Activated CD4-positive, CD25-positive, alpha-beta regulatory T cell (primary cell): ENCODE measurements at regions not wholly inside any gene's neighbourhood (a gene's known extent, or its start where the extent isn't known, plus 50 kb on each side); places are given as distances from the start of the nearest gene placed in this dataset.

Experiments used
- DNase-seq, 4 experiments: peaks; one replicate each; lab custom pipeline; 2025; lab: John Stamatoyannopoulos, UW

DNA sequence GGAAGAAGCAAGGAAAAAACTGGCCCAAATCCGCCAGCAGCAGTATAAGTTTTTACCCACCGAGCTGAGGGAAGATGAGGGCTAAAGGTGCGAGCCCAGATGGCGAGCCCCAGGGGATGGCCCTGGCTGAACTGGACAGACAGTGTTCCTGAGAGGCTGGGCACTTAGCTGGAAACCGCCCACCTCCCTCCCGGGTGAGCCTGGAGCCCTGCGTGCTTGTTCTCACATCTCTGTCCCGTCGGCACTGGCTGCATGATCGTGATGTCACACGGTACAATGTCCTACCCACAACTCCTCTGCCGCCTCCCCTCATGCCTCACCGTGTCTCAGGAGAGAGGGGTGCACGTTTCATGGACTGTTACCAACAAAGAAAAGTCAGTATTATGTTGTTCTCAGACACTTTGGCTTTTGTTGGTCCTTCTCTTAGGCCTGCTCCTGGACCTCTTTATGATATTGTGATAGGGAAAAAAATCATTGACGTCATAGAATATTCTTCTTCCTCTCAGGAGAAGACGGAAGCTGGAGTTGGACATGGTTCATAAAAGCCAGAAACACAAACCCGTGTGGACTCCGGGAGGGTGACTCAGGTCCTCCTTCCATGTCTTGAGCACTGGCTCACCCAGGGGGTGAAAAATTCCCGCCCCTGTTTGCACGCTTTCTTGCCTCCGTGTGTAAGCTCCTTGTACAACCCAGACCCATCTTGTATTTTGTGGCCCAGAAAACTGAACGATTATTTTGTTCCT is 201.8 kb upstream of the TPM1 start:
- no peak for DNase-seq

DNA sequence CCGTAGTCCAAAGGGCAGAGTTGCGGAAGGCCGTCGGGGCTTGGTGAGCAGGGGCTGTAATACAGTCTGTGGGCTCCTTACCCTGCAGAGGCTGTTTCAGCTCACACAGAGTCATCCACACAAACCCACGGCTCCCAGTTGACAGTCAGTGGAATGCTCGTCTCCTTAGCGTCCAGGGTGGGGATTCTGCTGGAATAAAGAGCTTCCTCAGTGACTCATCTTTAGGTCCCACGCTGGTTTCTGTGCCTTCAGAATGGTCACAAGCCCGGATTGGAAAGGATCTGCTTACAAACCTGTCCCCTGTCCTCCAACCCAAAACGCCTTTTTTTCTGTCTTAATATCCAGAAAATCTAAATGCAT is 201.3 kb upstream of the TPM1 start:
- no peak for DNase-seq

DNA sequence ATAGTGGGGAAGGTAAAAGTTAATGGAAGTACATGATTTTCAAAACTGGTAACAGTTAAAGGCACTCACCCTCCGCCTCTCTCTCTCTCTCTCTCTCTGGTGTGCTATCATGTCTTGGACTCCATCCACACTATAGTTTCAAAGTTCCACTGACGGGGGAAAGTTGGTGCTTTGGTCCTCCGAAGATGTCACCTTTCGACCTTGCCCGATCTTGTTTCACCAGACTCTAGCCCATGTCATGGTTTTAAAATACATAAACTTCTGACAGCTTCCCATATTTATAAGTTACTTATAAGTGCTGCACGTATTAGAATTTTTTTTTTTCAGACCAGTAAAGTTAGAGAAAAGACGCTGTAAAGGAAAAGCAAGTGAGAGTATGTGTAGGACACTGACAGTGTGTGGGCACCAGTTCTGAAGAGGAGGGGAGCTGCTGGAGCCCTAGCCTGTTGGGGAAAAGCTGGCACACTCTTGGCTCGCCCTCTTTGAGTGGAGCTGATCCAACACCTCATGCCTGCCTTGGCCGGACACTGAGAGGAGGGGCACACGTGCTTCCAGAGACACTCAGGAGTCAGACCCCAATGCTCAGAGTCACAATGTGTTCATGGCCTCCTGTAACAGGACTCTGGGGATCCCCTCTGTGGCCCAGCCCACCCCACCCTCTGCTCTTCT is 200.5 kb upstream of the TPM1 start:
- no peak for DNase-seq

DNA sequence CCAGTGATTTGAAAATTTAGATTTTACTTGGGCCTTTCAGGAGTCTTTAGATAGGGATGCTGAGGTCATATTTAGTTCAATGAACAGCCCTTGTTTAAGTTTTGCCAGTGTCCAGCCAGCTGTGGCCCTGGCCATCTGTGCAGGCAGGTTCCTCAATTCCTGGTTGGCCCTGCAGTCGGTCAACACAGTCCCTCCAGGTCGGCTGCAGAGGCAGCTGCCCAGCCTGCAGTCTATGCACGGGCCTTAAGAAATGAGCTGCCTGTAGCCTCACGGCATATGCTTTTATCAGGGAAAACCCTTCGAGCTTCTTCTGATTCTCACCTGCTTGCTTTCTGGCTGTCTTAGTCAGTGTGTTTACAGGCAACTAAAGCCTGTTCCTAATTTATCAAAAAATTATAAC is 199.2 kb upstream of the TPM1 start:
- no peak for DNase-seq

DNA sequence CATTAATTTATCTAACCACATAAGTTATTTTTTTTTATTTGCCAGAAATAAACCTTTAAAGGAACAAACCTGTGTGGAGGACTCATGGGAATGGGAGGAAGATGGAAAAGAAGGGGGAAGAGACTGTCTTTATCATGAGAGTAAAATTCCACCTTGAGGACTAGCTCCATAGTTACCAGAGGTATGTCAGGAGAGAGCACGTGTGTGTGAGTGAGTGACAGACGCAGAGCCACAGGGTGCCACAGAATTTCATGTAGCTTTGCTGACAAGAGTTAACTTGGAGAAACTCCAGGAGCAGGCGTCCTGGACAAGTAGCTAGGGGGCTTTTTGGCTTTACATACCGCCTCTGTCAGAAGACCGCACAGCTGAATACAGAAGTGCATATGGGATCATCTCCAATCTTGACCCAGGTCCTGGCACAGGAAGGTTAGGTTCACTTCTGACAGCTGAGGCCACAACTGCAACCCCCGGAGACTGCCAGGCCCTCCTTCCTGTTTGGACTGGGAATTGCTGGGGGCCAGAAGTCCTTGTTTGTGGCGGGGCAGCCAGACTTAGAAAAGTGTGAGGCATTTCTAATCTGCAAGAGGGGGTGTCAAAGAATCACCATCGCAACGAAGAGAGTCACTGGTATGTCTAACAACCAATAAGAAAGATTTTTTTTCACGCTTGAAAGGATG is 197.8 kb upstream of the TPM1 start:
- DNase-seq, result no peak

DNA sequence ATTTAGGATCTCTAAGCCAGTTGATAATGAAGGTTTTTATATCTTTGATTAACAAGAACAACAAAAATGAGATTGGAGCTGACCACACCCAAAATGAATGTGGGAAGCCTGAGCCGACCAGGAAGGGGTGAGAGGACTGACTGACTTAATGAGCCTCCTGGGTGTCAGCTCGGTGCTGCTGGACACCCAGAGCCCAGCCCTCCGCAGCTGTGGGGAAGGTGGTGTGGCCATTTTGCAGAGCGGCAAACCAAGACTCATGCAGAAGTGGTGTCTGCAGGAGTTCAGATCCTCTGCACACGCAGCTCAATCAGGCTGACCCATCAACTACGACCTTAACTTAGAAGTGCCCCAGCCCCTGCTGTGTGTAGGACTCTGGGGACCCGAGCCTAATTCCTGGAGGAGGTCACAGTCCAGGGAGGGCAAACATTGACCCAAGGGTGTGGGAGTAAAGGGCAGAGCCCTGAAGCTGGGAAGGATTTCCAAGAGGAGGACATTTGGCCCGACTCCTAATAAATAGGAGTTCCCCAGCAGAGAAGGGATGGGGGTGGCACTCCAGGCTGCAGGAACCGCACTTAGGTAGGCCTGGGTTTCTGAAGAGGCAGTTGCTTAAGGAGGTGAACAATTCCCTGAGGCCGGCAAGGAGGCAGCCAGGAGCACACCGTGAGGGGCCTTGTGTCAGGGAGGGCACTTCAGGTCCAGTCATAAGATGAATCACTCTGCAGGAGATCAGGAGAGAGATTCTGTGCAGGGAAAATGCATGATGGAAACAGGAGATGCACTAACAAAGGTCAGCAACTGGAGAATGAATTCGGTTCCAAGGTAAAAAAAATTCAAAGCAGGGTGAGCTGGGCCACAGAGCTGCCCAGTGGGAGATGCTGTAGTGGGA is 197.1 kb upstream of the TPM1 start:
- no peak for DNase-seq

DNA sequence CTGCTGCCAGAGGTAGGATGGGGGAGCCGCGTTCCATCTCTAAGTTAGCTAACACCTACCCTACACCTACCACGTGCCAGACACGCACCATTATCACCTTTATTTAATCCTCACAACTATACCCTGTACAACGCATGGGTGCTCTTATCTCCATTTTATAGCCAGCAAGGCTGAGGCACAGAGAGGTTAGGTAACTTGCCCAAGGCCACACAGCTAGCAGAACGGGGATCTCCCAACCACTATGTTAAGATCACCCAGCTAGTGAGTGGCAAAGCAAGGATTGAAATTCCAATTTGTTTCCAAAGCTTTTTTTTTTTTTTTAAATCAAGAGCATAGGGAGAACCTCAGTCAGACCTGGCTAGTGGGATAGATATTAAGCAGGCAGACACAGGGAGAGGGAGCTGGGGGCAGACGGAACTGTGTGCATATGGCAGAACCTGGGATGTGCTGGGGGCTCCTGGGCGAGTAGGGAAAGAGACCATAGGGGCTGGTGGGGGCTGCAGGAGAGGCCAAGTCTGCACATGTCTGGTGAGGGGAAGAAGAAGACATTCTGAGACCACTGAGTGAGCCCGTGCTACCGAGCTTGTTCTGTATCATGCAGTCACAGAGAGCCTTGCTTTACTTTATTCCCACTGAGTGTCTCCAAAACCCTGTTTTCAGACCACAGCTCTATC is 196.3 kb upstream of the TPM1 start:
- no peak for DNase-seq

DNA sequence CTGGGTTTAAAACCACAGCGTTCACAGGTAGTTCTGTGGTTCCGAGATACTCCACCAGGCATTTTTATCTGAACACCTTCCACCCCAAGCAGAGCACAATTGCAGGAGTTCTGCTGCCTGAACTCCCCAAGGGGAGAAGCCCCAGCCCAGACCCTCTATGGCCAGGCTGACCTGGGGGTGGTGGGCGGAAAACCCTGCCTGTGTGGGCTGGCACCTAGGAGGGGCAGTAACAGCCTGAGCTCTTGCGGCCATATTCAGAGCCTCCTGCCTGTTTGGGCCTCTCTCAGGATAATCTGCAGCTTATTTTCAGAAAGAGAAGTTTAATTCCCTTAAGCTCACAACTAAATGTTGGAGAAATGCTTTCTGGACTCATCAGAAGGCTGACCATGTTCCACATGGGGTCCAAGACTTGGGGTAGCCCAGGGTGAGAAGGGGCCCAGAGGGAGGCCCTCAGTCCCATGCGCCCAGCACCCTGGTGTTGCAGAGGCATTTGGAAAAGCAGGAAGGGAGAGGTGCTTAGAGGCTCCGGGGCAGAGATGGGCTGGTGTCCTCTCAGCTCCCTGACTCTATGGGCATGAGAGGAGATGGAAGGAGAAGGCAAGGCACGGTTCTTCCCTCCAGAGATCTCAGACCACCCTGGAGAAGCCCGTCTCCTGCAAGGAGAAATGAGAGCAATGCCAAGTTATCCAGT is 195.6 kb upstream of the TPM1 start:
- DNase-seq, result no peak

DNA sequence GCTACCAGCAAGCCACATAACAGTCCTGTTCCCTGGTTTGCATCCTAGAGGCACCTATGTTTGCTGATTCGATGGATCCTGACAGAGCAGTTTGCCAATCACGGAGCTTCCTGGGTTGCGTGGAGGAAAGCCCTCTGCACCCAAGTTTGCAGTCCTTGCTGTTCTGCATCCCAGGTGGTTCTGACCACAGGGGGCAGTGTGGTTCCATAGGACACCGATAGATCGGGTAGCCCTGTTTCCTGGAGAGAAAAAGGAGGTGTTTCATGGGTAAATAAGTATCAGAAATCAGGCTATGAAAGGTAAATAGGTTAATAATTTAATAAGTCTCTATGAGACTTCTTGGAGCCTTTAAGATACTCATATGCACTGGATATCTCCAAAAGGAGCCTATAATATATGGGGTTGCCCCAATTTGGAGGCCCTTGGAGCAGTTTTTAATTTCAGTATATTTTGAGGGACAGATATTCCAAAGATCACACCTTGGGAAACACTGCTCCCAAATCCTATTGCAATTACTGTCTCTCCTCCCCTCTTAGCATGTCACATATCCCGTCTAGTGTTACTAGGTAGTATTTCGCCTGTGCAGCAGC is 194.6 kb upstream of the TPM1 start:
- DNase-seq, result no peak

DNA sequence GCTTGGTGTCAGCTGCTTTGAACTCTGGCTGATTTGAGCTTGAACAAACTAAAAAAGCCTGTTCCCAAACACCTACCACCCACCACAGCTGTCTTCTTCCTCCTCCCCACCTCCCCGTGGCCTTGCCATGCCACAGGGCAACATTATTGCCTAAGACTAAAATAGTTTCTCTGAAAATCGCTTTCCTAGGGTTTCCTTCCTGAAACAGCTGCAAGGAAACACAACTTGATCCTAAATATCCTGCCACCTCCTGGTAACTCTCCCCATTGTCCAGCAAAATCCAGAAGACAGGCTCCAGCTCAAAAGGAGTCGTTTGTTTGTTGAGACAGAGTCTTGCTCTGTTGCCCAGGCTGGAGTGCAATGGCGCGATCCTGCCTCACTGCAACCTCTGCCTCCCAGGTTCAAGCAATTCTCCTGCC is 193.9 kb upstream of the TPM1 start:
- no peak for DNase-seq

DNA sequence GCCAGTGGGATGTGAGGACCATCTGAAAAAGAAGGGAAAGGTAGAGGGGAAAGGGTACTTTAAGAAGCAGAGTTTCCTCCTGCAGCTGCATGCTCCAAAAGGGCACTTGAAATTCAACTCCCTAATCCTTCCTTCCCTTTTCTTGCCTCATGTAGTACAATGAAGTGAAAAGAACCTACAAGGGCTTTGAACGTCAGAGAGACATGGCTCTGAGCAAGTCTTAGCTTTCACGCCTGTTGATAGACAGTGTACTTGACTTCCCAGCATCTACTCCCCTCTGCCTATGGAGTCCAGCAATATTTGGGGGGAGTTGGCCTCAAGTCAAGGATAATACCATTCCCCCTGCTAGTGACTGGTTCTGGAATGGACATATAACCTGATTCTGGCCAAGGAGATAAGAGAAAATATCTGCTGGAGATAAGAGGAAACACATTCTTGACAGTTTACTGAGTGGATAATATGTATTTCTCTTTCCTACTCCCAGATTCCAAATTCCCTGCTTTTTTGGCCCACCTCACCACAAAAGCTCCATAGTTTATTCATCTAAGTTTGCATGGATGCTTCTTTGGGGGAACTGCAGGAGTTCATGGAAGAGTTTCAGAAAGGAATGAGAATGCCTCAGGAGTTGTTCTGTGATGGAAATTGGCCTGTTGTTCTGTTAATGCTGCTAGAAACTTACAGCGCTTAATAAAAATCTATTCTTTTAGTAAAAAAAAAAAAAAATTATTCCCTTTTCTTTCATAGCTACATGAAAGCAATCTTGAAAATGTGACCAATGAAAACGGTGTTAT is 193.0 kb upstream of the TPM1 start:
- DNase-seq, result no peak

DNA sequence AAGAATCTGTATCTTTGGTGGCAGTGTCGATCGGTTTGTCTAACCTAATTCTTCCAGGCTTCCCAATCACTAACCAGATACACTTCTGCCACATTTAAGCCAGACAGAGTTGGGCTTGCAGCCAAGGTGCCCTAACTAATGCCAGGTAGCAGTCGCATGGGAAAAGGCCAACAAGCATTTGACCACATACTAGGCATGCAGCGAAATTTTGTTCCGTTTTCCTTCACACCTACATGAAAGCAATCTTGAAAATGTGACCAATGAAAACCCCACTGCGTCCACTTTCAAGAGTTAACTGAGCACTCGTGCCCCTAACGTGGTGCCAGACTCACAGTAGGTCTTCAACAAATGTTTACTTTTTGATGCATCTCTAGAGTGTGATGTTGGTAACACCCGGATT is 192.2 kb upstream of the TPM1 start:
- no peak for DNase-seq

DNA sequence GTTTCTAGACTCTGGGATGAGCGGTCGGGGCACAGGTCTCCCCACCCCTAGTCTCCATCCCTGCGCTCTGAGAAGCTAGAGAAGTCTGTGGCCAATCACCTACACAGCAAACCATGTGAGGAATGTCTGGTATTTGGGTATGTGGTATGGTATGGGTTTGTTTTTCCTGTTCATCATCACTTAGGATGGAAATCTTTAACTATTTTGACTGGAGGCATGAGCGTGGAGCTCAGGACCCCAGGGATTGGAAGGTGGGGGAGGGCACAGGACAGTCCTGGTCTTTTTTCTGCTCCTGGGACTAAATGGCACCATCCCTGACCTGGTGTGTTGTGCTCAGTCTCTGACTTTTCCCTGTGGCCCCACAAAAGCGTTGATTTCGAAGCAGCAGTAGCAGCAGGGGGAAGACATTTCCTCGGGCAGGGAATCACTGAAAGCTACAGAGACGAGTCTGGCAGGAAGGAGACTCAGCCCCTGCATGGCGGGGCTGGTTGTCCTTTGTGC is 191.7 kb upstream of the TPM1 start:
- DNase-seq, result no peak

DNA sequence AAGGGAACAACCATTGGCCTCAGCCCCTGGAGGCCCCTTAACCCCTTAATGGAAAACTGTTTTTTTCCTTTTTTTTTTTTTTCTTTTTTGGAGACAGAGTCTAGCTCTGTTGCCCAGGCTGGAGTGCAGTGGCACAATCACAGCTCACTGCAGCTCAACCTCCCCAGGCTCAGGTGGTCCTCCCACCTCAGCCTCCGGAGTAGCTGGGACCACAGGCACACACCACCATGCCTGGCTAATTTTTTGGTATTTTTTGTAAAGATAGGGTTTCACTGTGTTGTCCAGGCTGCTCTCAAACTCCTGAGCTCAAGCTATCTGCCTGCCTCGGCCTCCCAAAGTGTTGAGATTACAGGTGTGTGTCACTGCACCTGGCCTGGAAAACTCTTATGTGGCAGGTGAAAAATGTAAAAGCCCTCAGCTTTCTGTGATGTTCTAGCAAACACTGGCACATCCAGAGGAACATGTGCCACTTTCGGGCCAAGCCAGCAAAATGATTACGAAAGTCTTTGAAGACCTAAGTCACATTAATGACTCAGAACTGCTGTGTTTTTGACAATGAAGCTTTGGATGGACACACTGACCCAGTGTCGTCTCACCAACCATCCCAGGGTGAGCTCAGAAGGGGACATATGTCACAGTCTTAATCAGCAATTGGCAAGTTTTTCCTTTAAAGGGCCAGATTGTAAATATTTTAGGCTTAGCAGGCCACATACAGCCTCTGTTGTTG is 189.3 kb upstream of the TPM1 start:
- DNase-seq, result no peak

DNA sequence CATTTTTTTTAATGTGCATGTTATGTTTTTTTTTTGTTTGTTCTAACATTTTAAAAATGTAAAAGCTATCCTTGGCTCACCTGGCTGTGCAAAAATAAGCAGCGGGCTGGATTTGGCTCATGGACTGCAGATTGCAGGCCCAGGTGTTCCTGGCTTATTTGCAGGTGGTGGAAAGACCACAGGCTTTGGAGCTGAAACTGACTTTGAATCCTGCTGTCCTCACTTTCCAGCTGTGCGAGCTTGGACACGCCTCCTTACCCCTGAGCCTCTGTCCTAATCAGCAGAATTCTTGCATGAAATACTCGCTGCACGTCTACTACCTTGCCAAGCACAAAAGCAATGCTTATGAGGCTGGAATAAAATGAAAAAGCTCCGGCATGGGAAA is 188.7 kb upstream of the TPM1 start:
- DNase-seq, result no peak

DNA sequence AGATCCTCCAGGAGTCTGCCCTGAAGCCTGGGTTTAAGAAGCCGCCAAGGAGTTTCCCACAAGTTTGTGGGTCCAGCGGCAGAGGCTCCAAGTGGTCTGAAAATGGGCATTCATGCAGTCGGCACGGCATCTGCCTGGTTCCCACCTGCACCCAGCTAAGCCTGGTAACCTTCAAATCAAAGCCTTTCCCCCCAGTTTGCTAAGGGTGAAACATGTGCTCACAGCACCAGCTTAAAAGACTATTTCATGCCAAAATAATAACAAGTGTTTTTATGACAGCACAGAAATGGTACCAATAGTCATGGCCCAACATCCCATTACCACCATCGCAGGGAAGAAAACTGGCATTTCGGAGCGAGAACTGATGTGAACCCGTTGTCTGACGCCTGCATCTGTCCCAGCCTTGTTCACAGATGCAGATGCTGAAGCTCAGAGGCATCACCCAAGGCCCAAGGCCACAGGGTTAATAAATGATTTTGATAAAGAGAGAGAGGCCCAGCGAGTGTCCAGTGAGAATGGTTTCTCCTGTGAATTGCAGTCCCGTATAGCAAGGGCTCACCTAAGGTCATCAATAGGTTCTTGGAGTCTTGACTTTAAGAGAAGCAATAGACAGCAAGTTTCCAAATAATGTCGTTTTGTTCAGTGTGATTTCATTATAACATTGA is 188.0 kb upstream of the TPM1 start:
- no peak for DNase-seq

DNA sequence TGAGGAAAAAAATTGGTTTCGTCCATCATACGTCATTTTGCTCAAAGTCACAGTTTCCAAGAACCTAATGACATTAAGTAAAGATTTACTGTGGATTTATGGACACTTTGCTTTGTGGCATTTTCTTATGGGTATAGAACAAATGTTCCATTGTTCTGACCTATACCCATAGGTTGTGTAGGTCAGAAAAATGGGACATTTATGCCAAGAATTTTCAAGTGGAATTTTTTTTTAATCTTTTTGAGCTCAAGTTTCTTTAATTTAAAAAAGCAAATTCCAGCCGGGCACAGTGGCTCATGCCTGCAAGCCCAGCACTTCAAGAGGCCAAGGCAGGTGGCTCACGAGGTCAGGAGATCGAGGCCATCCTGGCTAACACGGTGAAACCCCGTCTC is 187.5 kb upstream of the TPM1 start:
- DNase-seq, result no peak

DNA sequence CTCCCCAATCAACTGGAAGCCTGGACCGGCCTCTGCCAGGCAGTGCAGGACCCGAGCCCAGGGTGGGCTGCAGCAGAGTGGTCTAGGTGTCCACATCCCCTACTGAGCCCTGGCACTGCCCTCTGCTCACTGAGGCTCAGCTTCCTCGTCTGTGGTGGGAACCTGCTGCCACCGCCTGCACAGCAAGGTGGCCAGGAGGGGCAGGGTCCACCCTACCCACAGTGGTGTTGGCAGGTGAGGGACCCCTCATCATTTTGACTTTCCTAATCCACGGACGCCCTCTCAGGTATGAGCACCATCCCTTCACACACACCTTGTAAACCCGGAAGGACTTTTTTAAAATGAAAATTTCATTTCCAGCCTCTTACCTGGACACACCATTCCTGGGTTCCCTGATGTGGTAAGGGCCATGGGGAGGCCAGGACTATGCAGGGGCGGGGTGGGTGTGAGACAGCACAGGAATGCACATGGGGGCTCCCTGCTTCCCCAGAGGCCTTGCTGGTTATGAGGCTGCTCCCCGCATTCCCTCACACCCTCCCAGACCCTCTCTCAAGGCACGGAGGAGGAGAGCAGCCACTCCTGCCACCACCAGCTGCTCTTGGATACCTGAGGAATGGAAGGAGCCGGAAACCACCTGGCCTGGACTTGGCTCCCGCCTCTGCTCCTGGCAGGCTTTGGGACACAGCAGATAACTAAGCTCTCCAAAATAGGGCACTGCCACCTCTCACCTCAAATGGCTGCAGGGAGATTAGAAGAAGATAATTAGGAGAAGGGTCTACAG is 185.9 kb upstream of the TPM1 start:
- no peak for DNase-seq
